ENCODE measurements at regions not wholly inside any gene's neighbourhood (a gene's known extent, or its start where the extent isn't known, plus 50 kb on each side); places are given as distances from the start of the nearest gene placed in this dataset.

GRCh38 chr12:43118234-43118633 lies 433.8 kb downstream of the ADAMTS20 start:
- intact Hi-C loops (cut with micrococcal nuclease): no loop called here
- TF ChIP-seq REST (IDR thresholded peaks at IDR 0.05; ENCODE audit: low read depth): no peak
- no peak for TF ChIP-seq YY1 (IDR thresholded peaks at IDR 0.05; ENCODE audit: extremely low read depth, insufficient replicate concordance, low read depth, low read length)
- no peak for TF ChIP-seq ZNF274 (IDR thresholded peaks at IDR 0.05; ENCODE audit: low read depth, low read length)
- no peak for TF ChIP-seq ATF3 (IDR thresholded peaks at IDR 0.05)
- no peak for TF ChIP-seq POLR2A (IDR thresholded peaks at IDR 0.05; ENCODE audit: borderline replicate concordance, extremely low read depth, insufficient read depth, insufficient read length)
- no peak for TF ChIP-seq SIN3A (IDR thresholded peaks at IDR 0.05; ENCODE audit: low read depth)
- no peak for TF ChIP-seq FOSL1 (IDR thresholded peaks at IDR 0.05; ENCODE audit: low read depth)
- TF ChIP-seq MAX (IDR thresholded peaks at IDR 0.05): no peak
- TF ChIP-seq ELF1 (IDR thresholded peaks at IDR 0.05; ENCODE audit: borderline replicate concordance, low read depth): no peak
- no peak for TF ChIP-seq JUND (IDR thresholded peaks at IDR 0.05)
- no peak for TF ChIP-seq EGR1 (IDR thresholded peaks at IDR 0.05; ENCODE audit: low read depth)
- no peak for TF ChIP-seq SP1 (IDR thresholded peaks at IDR 0.05; ENCODE audit: low read depth)
- TF ChIP-seq SRF (IDR thresholded peaks at IDR 0.05; ENCODE audit: low read depth): no peak
- TF ChIP-seq EZH2phosphoT487 (IDR thresholded peaks at IDR 0.05; ENCODE audit: borderline replicate concordance): no peak
- TF ChIP-seq CBX3 (IDR thresholded peaks at IDR 0.05; ENCODE audit: low read depth): no peak
- no peak for TF ChIP-seq CTCF (IDR thresholded peaks at IDR 0.05 in 2 of 3, conservative IDR thresholded peaks at IDR 0.05 in 1 of 3; ENCODE audit: borderline replicate concordance in 1 of 3, insufficient read depth in 1 of 3, low read depth in 2 of 3, low read length in 2 of 3)
- no peak for TF ChIP-seq RAD21 (IDR thresholded peaks at IDR 0.05; ENCODE audit: low read depth)
- no peak for TF ChIP-seq ZFX (IDR thresholded peaks at IDR 0.05)
- TF ChIP-seq CEBPB (IDR thresholded peaks at IDR 0.05; ENCODE audit: low read depth): no peak
- no peak for TF ChIP-seq EZH2 (IDR thresholded peaks at IDR 0.05)
- ChIA-PET POLR2A (no interaction called here), RAD21 (ENCODE audit: low non-redundant PET in 1 of 2, low total read pairs in 2 of 2, uncharacterized antibody in 2 of 2, unreplicated experiment in 2 of 2) (no interaction called here), CTCF (no interaction called here)
- no peak for DNase-seq (ENCODE audit: low read depth, low spot score)
- Histone ChIP-seq H3K4me1 (ENCODE audit: control insufficient read depth in 1 of 2, insufficient read depth in 2 of 2, low read length in 2 of 2) (no peaks in the 10 kb centered on the region), H3K36me3 (ENCODE audit: control insufficient read depth in 1 of 2, insufficient read depth in 2 of 2, low read length in 2 of 2) (no peaks in the 10 kb centered on the region), H3K9ac (ENCODE audit: low read length) (no peak overlapping the region), H3K9me3 (ENCODE audit: control insufficient read depth in 1 of 2, insufficient read depth in 1 of 2, low read depth in 1 of 2, low read length in 2 of 2) (no peaks in the 10 kb centered on the region), H4K20me1 (ENCODE audit: insufficient read depth) (no peaks in the 10 kb centered on the region), H3K4me3 (replicated peaks in 1 of 2; ENCODE audit: low read depth in 1 of 2, low read length in 2 of 2) (no peak overlapping the region), H3K79me2 (ENCODE audit: insufficient read depth, low read length) (no peaks in the 10 kb centered on the region), H2AFZ (ENCODE audit: low read depth, low read length, poor library complexity, severe bottlenecking) (no peak overlapping the region), H3K9me2 (ENCODE audit: insufficient read depth) (no peaks in the 10 kb centered on the region), H3K4me2 (ENCODE audit: low read length) (no peak overlapping the region), H3K27ac (ENCODE audit: low read depth, low read length) (no peak overlapping the region), H3K27me3 (ENCODE audit: insufficient read depth, low read length) (no peaks in the 10 kb centered on the region)
- no TSS peak for BruUV-seq (replicated peaks)
- no peak for ATAC-seq
